RWPE2 (cell line): ENCODE measurements at regions not wholly inside any gene's neighbourhood (a gene's known extent, or its start where the extent isn't known, plus 50 kb on each side); places are given as distances from the start of the nearest gene placed in this dataset.

Experiments
- ATAC-seq: fragments of 200-7000 bp; cut with Tn5 transposase; 3 replicates; pipeline ENCODE4 v1.9.1; 2021; ENCODE audit warnings: low read depth
- DNase-seq: peaks from one replicate; pipeline ENCODE4 v3.0.0-alpha.2; 2020; ENCODE audit warnings: low spot score
- H3K27ac ChIP-seq: fragments of 450-650 bp; 2 replicates; pipeline ENCODE4 v1.5.1; 2017; ENCODE audit warnings: mild to moderate bottlenecking; ENCODE audit not compliant: poor library complexity, severe bottlenecking
- H3K27me3 ChIP-seq: fragments of 250-450 bp; sonication (Bioruptor Pico); 2 replicates; pipeline ENCODE4 v1.5.1; 2021; ENCODE audit warnings: mild to moderate bottlenecking, moderate library complexity; ENCODE audit not compliant: insufficient read depth, poor library complexity, severe bottlenecking
- H3K36me3 ChIP-seq: fragments of 250-450 bp; sonication (Bioruptor Pico); 2 replicates; pipeline ENCODE4 v1.5.1; 2020; ENCODE audit warnings: low read depth, mild to moderate bottlenecking, moderate library complexity
- H3K4me1 ChIP-seq: fragments of 250-450 bp; sonication (Bioruptor Pico); 2 replicates; pipeline ENCODE4 v1.5.1; 2021; ENCODE audit warnings: mild to moderate bottlenecking, moderate library complexity; ENCODE audit not compliant: insufficient read depth, poor library complexity, severe bottlenecking
- H3K4me3 ChIP-seq: fragments of 250-450 bp; sonication (Bioruptor Pico); 2 replicates; pipeline ENCODE4 v1.5.1; 2021; ENCODE audit warnings: mild to moderate bottlenecking, moderate library complexity; ENCODE audit not compliant: severe bottlenecking
- H3K9me3 ChIP-seq: fragments of 250-450 bp; sonication (Bioruptor Pico); 2 replicates; pipeline ENCODE4 v1.5.1; 2021; ENCODE audit warnings: mild to moderate bottlenecking, moderate library complexity; ENCODE audit not compliant: severe bottlenecking
- CTCF ChIP-seq: fragments of 450-650 bp; IDR thresholded peaks from one replicate; pipeline ENCODE4 v1.5.1; 2017; ENCODE audit warnings: mild to moderate bottlenecking, moderate library complexity; ENCODE audit not compliant: poor library complexity, severe bottlenecking

DNA sequence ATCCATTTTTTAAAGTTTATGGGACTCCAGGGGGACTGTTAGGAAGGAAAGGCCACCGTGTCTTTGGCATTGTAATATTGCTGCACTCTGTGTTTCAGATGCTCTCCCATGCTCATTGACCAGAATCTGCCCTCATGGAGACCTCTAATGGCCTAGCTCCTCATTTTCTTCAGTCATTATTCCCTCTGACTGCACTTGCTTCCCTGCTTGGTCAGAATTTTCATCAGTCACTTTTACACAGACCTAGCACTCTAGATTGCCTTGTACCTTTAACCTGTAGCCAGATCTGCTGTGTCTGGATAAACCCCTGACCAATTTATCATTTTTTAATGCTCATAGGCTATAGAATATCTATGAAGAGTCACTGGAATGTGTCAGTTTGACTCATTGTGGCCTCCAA lies 155.5 kb upstream of the NUDT12 start:
- no peak overlapping the region for H3K27ac ChIP-seq
- ATAC-seq = no peak
- no peak overlapping the region for H3K4me3 ChIP-seq
- H3K36me3 ChIP-seq = no peaks in the 10 kb centered on the region
- H3K9me3 ChIP-seq = no peaks in the 10 kb centered on the region
- no peak for TF ChIP-seq CTCF
- no peaks in the 10 kb centered on the region for H3K4me1 ChIP-seq
- no peaks in the 10 kb centered on the region for H3K27me3 ChIP-seq
- no peak for DNase-seq

DNA sequence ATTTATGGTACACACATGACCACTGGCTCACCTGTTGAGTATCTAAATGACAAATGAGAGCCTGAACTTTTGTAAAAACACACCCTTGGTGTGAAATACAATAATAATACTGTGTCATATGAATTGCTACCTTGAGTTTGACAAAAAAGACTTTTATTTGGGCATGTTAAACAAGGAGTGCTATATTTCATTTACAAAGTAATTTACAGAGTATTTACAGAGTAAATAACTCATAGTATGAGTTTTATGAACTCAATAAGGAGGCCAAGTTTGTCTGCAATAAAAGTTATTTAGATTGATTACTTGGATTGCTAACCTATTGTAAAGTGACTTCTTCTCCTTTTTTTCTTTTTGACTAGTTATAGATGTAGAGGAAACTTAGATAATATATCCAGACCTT lies 146.0 kb upstream of the NUDT12 start:
- Histone ChIP-seq H3K27me3 (no peaks in the 10 kb centered on the region), H3K9me3 (no peaks in the 10 kb centered on the region), H3K4me1 (no peaks in the 10 kb centered on the region), H3K27ac (no peak overlapping the region), H3K36me3 (no peaks in the 10 kb centered on the region), H3K4me3 (no peak overlapping the region)
- TF ChIP-seq CTCF = no peak
- no peak for ATAC-seq
- DNase-seq = no peak

DNA sequence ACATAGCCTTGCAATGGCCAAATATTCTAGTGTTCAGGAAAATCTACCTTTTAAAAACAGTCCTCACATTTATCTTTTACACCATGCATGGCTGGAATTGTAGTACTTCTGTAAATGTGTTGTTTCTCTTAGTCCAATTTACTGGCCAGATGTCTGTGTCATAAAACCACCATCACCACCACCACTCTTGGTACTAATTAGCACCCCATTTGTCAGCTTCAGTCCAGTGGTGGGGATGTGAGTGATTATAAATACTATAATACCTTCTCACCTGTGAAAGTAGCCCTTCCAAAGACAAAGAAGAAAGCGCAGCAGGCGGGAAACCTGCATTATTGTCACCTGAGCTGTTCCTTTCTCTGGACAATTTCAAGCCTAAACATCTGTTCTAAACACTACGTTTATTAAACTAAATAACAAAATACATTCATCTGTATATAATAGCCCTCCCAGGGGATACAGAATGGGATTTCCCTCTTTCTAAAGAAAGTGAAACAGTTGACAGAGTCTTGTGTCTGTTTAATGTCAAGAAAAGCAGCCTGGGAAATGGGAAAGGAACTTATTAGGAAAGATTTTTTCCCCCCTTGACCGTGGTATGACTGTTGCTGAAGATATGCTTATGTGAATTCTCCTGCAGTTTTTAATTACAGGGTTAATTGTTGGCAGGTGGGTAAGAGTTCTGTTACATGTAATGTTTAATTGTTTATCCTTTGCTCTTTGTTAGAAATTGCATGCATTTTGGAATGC lies 144.5 kb upstream of the NUDT12 start:
- no peak for TF ChIP-seq CTCF
- DNase-seq (no peak), ATAC-seq (no peak)
- Histone ChIP-seq H3K27me3 (no peaks in the 10 kb centered on the region), H3K36me3 (no peaks in the 10 kb centered on the region), H3K4me3 (no peak overlapping the region), H3K27ac (no peak overlapping the region), H3K4me1 (no peaks in the 10 kb centered on the region), H3K9me3 (no peaks in the 10 kb centered on the region)

- no peak for ATAC-seq
- Histone ChIP-seq H3K27ac (no peak overlapping the region), H3K4me3 (no peak overlapping the region), H3K36me3 (no peaks in the 10 kb centered on the region), H3K27me3 (peaks cover 8% of the 10 kb centered on the region), H3K4me1 (no peaks in the 10 kb centered on the region), H3K9me3 (no peaks in the 10 kb centered on the region)
- DNase-seq = no peak
- TF ChIP-seq CTCF = no peak
Measured at GRCh38 chr5:103703617-103704016, 141.0 kb upstream of the NUDT12 start.

DNA sequence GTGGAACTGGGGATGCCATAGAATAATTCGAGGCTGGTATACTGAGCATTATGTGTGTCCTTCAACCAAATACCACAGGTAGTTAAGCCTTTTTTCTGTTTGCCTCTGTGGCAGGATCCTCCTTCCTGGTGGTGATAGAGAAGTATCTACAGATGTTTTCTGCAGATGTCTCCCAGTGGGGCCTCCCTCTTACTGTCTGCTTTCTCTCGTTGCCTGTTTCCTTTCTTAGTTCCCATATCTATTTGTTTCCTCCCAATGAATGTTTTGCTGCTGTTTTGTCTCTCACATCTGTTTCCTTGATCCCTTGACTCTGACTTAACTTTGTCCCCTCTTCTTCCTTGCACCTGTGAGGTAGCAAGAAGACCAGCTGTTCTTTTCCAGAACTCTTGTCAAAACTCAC lies 130.9 kb upstream of the NUDT12 start:
- Histone ChIP-seq H3K4me1 (no peaks in the 10 kb centered on the region), H3K36me3 (no peaks in the 10 kb centered on the region), H3K27ac (no peak overlapping the region), H3K9me3 (no peaks in the 10 kb centered on the region), H3K4me3 (no peak overlapping the region), H3K27me3 (no peaks in the 10 kb centered on the region)
- no peak for TF ChIP-seq CTCF
- DNase-seq = no peak
- no peak; the same call in 2 of the 3 replicates for ATAC-seq
